ENCODE measurements at regions not wholly inside any gene's neighbourhood (a gene's known extent, or its start where the extent isn't known, plus 50 kb on each side); places are given as distances from the start of the nearest gene placed in this dataset.
"Not testable (repeated sequence)": the region's sequence is repeated elsewhere in the genome, so short reads cannot be mapped to it uniquely, and the experiment has no call there.

- DNase-seq: no peak
Measured at GRCh38 chr5:163789870-163790269, 284.5 kb downstream of the MAT2B start.

GRCh38 chr5:163790497-163790896, 285.1 kb downstream of the MAT2B start:
- no peak for DNase-seq

- no peak for DNase-seq
Measured at GRCh38 chr5:163794993-163795392, 289.6 kb downstream of the MAT2B start.

GRCh38 chr5:163807781-163808180, 302.4 kb downstream of the MAT2B start:
- DNase-seq: no peak

- no peak for DNase-seq
Measured at GRCh38 chr5:163809473-163809872, 304.1 kb downstream of the MAT2B start.

- no peak for DNase-seq
Measured at GRCh38 chr5:163813900-163814299, 308.5 kb downstream of the MAT2B start.

- no peak for DNase-seq
Measured at GRCh38 chr5:163815240-163815791, 309.9 kb downstream of the MAT2B start.

- DNase-seq: no peak
Measured at GRCh38 chr5:163821142-163821541, 315.7 kb downstream of the MAT2B start.

GRCh38 chr5:163822548-163822947, 317.1 kb downstream of the MAT2B start:
- no peak for DNase-seq

- DNase-seq: no peak
Measured at GRCh38 chr5:163825661-163826060, 320.2 kb downstream of the MAT2B start.

- DNase-seq: no peak
Measured at GRCh38 chr5:163826201-163826600, 320.8 kb downstream of the MAT2B start.

GRCh38 chr5:163832155-163832554, 326.7 kb downstream of the MAT2B start:
- DNase-seq: no peak

GRCh38 chr5:163838738-163839137, 333.3 kb downstream of the MAT2B start:
- no peak for DNase-seq

GRCh38 chr5:163846512-163846911, 341.1 kb downstream of the MAT2B start:
- DNase-seq: no peak

GRCh38 chr5:163855754-163856153, 350.3 kb downstream of the MAT2B start:
- no peak for DNase-seq

GRCh38 chr5:163861670-163862069, 356.3 kb downstream of the MAT2B start:
- no peak for DNase-seq

- DNase-seq: no peak
Measured at GRCh38 chr5:163867324-163867723, 361.9 kb downstream of the MAT2B start.

GRCh38 chr5:163867738-163868137, 362.3 kb downstream of the MAT2B start:
- DNase-seq: no peak

- no peak for DNase-seq
Measured at GRCh38 chr5:163869581-163869980, 364.2 kb downstream of the MAT2B start.

GRCh38 chr5:163870441-163870840, 365.0 kb downstream of the MAT2B start:
- DNase-seq: no peak

GRCh38 chr5:163874431-163874830, 369.0 kb downstream of the MAT2B start:
- DNase-seq: no peak

- not testable (repeated sequence) for DNase-seq
Measured at GRCh38 chr5:163874912-163875311, 369.5 kb downstream of the MAT2B start.

GRCh38 chr5:163877865-163878264, 372.4 kb downstream of the MAT2B start:
- no peak for DNase-seq

- DNase-seq: no peak
Measured at GRCh38 chr5:163878490-163878889, 373.1 kb downstream of the MAT2B start.

- DNase-seq: no peak
Measured at GRCh38 chr5:163880302-163880701, 374.9 kb downstream of the MAT2B start.

All from muscle of arm (tissue), 1 donor.